Astrocyte (in vitro differentiated cells and primary cell): ENCODE measurements at regions not wholly inside any gene's neighbourhood (a gene's known extent, or its start where the extent isn't known, plus 50 kb on each side); places are given as distances from the start of the nearest gene placed in this dataset.

Experiments used
- DNase-seq: peaks from one replicate; pipeline ENCODE4 v3.0.0-alpha.2; 2010; ENCODE audit warnings: low read depth
- FAIRE-seq: peaks from 2 replicates; lab custom pipeline; 2011; peaks lifted over from hg19 to GRCh38; lab: Jason Lieb, UNC
- H2AFZ ChIP-seq: 2 replicates; pipeline ENCODE4 v1.6.0; 2012; ENCODE audit warnings: low read depth, low read length, inconsistent platforms
- H3K27ac ChIP-seq: 2 replicates; pipeline ENCODE4 v1.5.1; 2011; ENCODE audit warnings: low read depth, low read length, inconsistent platforms
- H3K27me3 ChIP-seq: 2 replicates; pipeline ENCODE4 v1.6.0; 2011; ENCODE audit warnings: low read length, inconsistent platforms; ENCODE audit not compliant: insufficient read depth
- H3K36me3 ChIP-seq: 2 replicates; pipeline ENCODE4 v1.5.1; 2011; ENCODE audit warnings: low read length, inconsistent platforms; ENCODE audit not compliant: insufficient read depth
- H3K4me1 ChIP-seq: 2 replicates; pipeline ENCODE4 v1.5.1; 2011; ENCODE audit warnings: low read length, inconsistent platforms; ENCODE audit not compliant: insufficient read depth
- H3K4me2 ChIP-seq: 2 replicates; pipeline ENCODE4 v1.6.0; 2012; ENCODE audit warnings: low read length, inconsistent platforms
- H3K4me3 ChIP-seq: 2 replicates; pipeline ENCODE4 v1.5.1; 2011; ENCODE audit warnings: low read depth, mild to moderate bottlenecking, low read length, inconsistent platforms; ENCODE audit not compliant: insufficient read depth
- H3K79me2 ChIP-seq: 2 replicates; pipeline ENCODE4 v1.6.0; 2012; ENCODE audit warnings: mild to moderate bottlenecking, low read length, inconsistent platforms; ENCODE audit not compliant: insufficient read depth
- H3K9ac ChIP-seq: 2 replicates; pipeline ENCODE4 v1.6.0; 2012; ENCODE audit warnings: mild to moderate bottlenecking, low read length, inconsistent platforms
- H3K9me3 ChIP-seq: 2 replicates; pipeline ENCODE4 v1.5.1; 2012; ENCODE audit warnings: low read depth, mild to moderate bottlenecking, low read length, inconsistent platforms; ENCODE audit not compliant: insufficient read depth
- H4K20me1 ChIP-seq: 2 replicates; pipeline ENCODE4 v1.6.0; 2012; ENCODE audit warnings: low read length, inconsistent platforms; ENCODE audit not compliant: insufficient read depth
- H3K27ac Mint-ChIP-seq: one replicate; pipeline ENCODE4 v1.8.0; 2021; ENCODE audit warnings: mild to moderate bottlenecking, mixed read lengths; ENCODE audit not compliant: unreplicated experiment
- H3K27me3 Mint-ChIP-seq: one replicate; pipeline ENCODE4 v1.8.0; 2021; ENCODE audit warnings: low read depth, mixed read lengths; ENCODE audit not compliant: unreplicated experiment
- H3K36me3 Mint-ChIP-seq: one replicate; pipeline ENCODE4 v1.8.0; 2021; ENCODE audit warnings: low read depth, mixed read lengths; ENCODE audit not compliant: unreplicated experiment
- H3K4me1 Mint-ChIP-seq: one replicate; pipeline ENCODE4 v1.8.0; 2021; ENCODE audit warnings: low read depth, mixed read lengths; ENCODE audit not compliant: unreplicated experiment
- H3K4me3 Mint-ChIP-seq: one replicate; pipeline ENCODE4 v1.8.0; 2021; ENCODE audit warnings: mild to moderate bottlenecking, moderate library complexity, mixed read lengths; ENCODE audit not compliant: unreplicated experiment
- H3K9me3 Mint-ChIP-seq: one replicate; pipeline ENCODE4 v1.8.0; 2021; ENCODE audit warnings: mild to moderate bottlenecking, mixed read lengths; ENCODE audit not compliant: unreplicated experiment
- CTCF ChIP-seq: IDR thresholded peaks from 2 replicates; pipeline ENCODE4 v1.5.1; 2011; ENCODE audit warnings: low read depth, mild to moderate bottlenecking, inconsistent platforms, low read length, moderate library complexity; ENCODE audit not compliant: insufficient read depth
- EZH2 ChIP-seq: IDR thresholded peaks from 2 replicates; pipeline ENCODE4 v1.6.1; 2012; ENCODE audit warnings: mild to moderate bottlenecking, low read length, inconsistent platforms; ENCODE audit not compliant: insufficient read depth

DNA sequence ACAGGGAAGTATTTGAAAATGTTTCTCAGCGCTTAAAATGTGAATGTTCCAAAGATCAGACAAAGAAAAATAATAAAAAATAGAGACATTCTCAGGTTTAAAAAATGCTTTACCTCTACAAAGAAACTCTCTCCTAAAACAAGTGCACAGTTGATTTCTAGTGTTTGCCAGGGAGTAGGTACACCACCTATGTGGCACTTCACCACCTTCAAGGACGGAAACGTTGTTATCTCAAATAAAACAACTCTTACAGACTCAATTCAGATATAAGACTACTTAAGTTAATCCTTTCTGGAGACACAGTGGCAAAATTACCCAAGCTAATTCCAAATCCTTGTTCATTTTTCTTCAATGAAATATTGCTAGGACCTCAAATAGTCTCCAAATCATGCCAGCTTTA lies 286.4 kb upstream of the ISL1 start:
- no peaks in the 10 kb centered on the region for H3K27me3 Mint-ChIP-seq
- no peaks in the 10 kb centered on the region for H3K4me1 ChIP-seq
- no peaks in the 10 kb centered on the region for H3K4me1 Mint-ChIP-seq
- H3K4me2 ChIP-seq, result no peak overlapping the region
- DNase-seq (no peak), FAIRE-seq (no peak)
- no peaks in the 10 kb centered on the region for H3K27me3 ChIP-seq
- H3K79me2 ChIP-seq, result no peaks in the 10 kb centered on the region
- no peaks in the 10 kb centered on the region for H3K36me3 Mint-ChIP-seq
- H3K9me3 Mint-ChIP-seq, result no peaks in the 10 kb centered on the region
- no peak overlapping the region for H3K27ac ChIP-seq
- no peak for TF ChIP-seq EZH2
- TF ChIP-seq CTCF, result no peak
- no peak overlapping the region for H2AFZ ChIP-seq
- H3K4me3 Mint-ChIP-seq, result no peak overlapping the region
- no peaks in the 10 kb centered on the region for H3K9me3 ChIP-seq
- no peaks in the 10 kb centered on the region for H4K20me1 ChIP-seq
- no peak overlapping the region for H3K9ac ChIP-seq
- no peaks in the 10 kb centered on the region for H3K36me3 ChIP-seq
- no peak overlapping the region for H3K27ac Mint-ChIP-seq
- no peak overlapping the region for H3K4me3 ChIP-seq

- Mint-ChIP-seq H3K4me1 (no peaks in the 10 kb centered on the region), H3K9me3 (no peaks in the 10 kb centered on the region), H3K36me3 (no peaks in the 10 kb centered on the region), H3K4me3 (no peak overlapping the region), H3K27me3 (no peaks in the 10 kb centered on the region), H3K27ac (no peak overlapping the region)
- Histone ChIP-seq H3K9ac (no peak overlapping the region), H3K27ac (no peak overlapping the region), H3K27me3 (no peaks in the 10 kb centered on the region), H3K9me3 (no peaks in the 10 kb centered on the region), H3K36me3 (no peaks in the 10 kb centered on the region), H2AFZ (no peak overlapping the region), H3K4me3 (no peak overlapping the region), H4K20me1 (no peaks in the 10 kb centered on the region), H3K4me1 (no peaks in the 10 kb centered on the region), H3K4me2 (no peak overlapping the region), H3K79me2 (no peaks in the 10 kb centered on the region)
- FAIRE-seq (no peak), DNase-seq (no peak)
- TF ChIP-seq CTCF, result no peak
- no peak for TF ChIP-seq EZH2
These were observed 283.9 kb upstream of the ISL1 start for GRCh38 chr5:51099173-51099853.

- Histone ChIP-seq H4K20me1 (no peaks in the 10 kb centered on the region), H3K27ac (no peak overlapping the region), H3K4me1 (no peaks in the 10 kb centered on the region), H3K4me2 (no peak overlapping the region), H3K9ac (no peak overlapping the region), H3K27me3 (no peaks in the 10 kb centered on the region), H2AFZ (no peak overlapping the region), H3K4me3 (no peak overlapping the region), H3K36me3 (no peaks in the 10 kb centered on the region), H3K79me2 (no peaks in the 10 kb centered on the region), H3K9me3 (no peaks in the 10 kb centered on the region)
- Mint-ChIP-seq H3K27me3 (no peaks in the 10 kb centered on the region), H3K36me3 (no peaks in the 10 kb centered on the region), H3K9me3 (no peaks in the 10 kb centered on the region), H3K4me3 (no peak overlapping the region), H3K4me1 (no peaks in the 10 kb centered on the region), H3K27ac (no peak overlapping the region)
- TF ChIP-seq EZH2, result no peak
- no peak for TF ChIP-seq CTCF
- DNase-seq (no peak), FAIRE-seq (no peak)
These were observed 278.7 kb upstream of the ISL1 start for GRCh38 chr5:51104556-51104955.
